Neural cell (in vitro differentiated cells): ENCODE measurements at regions not wholly inside any gene's neighbourhood (a gene's known extent, or its start where the extent isn't known, plus 50 kb on each side); places are given as distances from the start of the nearest gene placed in this dataset.

ENCODE experiments used
- CTCF ChIP-seq: fragments of 450-650 bp; IDR thresholded peaks from 2 replicates; pipeline ENCODE4 v1.5.1; 2014; ENCODE audit warnings: antibody characterized with exemption, mild to moderate bottlenecking, moderate library complexity; ENCODE audit not compliant: poor library complexity, severe bottlenecking
- EP300 ChIP-seq: fragments of 450-650 bp; conservative IDR thresholded peaks from 2 replicates; pipeline ENCODE4 v1.6.1; 2014; ENCODE audit warnings: antibody characterized with exemption, mild to moderate bottlenecking, moderate library complexity; ENCODE audit not compliant: poor library complexity, severe bottlenecking
- EZH2 ChIP-seq: fragments of 200-600, 300-800 bp; shearing (Covaris generic), sonication (generic); IDR thresholded peaks from 2 replicates; pipeline ENCODE4 v1.6.1; 2014; ENCODE audit warnings: antibody characterized with exemption, low read length, borderline replicate concordance, mild to moderate bottlenecking; ENCODE audit not compliant: insufficient read depth, poor library complexity, severe bottlenecking
- MXI1 ChIP-seq: fragments of 450-650 bp; conservative IDR thresholded peaks from 2 replicates; pipeline ENCODE4 v1.6.1; 2014; ENCODE audit warnings: antibody characterized with exemption, mild to moderate bottlenecking; ENCODE audit not compliant: poor library complexity, severe bottlenecking
- POLR2AphosphoS5 ChIP-seq: IDR thresholded peaks from 2 replicates; pipeline ENCODE4 v1.6.1; 2012
- RAD21 ChIP-seq: fragments of 450-650 bp; conservative IDR thresholded peaks from 2 replicates; pipeline ENCODE4 v1.6.1; 2014; ENCODE audit warnings: antibody characterized with exemption, mild to moderate bottlenecking, moderate library complexity
- REST ChIP-seq: IDR thresholded peaks from 2 replicates; pipeline ENCODE4 v1.6.1; 2012; ENCODE audit warnings: borderline replicate concordance

DNA sequence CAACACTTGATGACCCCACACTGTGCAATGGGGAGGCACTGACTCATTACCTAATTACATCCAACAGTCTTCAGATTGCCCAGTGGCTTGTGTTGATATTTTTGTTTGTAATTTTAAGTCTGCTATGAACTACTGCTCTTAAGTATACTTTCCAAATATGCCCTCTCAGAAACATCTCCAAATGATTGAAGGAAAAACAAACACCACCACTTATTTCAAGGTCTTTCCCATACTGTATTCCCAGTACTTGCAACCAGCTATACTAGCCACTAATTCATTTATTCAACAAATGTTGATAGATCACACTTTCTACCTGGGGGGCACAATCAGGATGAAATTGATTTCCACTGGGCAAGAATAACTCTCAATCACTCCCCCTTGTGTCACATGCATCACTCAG lies 302.2 kb upstream of the CPEB2 start:
- no peak for TF ChIP-seq CTCF
- TF ChIP-seq EZH2: no peak
- no peak for TF ChIP-seq EP300
- no peak for TF ChIP-seq POLR2AphosphoS5
- TF ChIP-seq RAD21: no peak
- TF ChIP-seq MXI1: no peak
- TF ChIP-seq REST: no peak
